NCI-H82 treated with DMSO at 0.1 percent for 48 hours (cell line): ENCODE measurements at regions not wholly inside any gene's neighbourhood (a gene's known extent, or its start where the extent isn't known, plus 50 kb on each side); places are given as distances from the start of the nearest gene placed in this dataset.

Experiments used
- DNase-seq: peaks from one replicate; lab custom pipeline; 2025; ENCODE audit not compliant: unreplicated experiment; lab: John Stamatoyannopoulos, UW

DNA sequence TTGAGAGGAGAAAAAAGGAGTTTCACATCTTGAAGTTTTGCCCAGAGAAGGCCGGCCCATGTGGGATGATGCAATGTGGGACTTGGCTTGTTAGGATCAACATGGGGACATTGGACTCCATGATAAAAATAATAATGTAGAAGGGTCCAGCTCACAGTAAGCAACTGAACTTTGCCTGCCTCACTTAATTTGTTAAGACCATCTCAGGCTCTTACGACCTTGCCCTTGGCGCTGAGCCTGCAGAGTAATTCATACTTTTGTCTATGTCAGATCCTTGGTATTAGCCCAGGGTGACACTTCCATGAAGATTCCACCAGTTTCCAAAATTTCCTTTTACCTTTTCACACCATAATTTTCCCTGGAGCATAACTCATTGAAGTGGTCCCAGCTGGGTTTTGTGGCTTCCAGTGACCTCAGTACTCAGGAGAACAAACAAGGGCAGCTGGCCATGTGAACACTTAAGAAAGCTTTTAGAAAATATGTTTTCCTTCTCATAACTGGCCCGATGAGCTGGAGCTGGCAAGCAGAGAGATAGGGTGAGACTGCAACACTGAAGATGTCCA lies 315.4 kb upstream of the RASGRP1 start:
- no peak for DNase-seq

DNA sequence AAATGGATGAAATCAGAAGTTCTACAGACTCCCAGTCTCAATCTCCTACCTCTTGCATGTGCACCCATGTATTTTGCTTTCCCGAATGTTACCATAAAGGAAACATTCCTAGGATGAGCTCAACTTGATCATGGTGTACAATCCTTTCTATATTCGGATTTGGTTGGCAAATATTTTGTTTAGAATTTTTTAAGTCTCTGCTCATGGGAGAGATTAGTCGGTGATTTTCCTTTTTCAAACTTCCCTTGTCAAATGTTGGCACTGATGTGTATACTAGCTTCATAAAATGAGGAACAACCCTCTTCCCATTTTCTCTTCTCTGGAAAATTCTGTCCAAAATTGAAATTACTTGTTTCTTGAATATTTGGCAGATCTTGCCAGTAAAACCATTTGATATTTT lies 317.6 kb upstream of the RASGRP1 start:
- no peak for DNase-seq

DNA sequence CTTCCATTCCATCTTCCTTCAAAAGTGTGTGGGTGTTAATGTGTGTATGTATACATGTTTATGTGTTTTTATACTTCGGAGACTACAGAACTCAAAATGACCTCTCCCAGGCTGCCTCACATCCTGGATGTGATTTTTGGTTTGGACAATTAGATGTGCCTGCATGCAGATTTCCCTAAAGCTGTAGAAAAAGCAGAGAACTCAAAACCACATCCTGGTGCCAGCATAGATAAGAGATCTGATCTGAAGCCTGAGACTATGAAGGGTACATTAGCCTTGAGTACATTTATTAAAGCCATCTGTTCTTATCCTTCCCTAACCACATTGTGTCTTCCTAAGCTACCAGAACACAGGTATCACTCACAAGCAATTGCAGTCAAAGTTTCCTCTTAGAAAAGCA lies 319.4 kb upstream of the RASGRP1 start:
- no peak for DNase-seq

- DNase-seq: no peak
These were observed 320.4 kb upstream of the RASGRP1 start for GRCh38 chr15:38885001-38885400.

DNA sequence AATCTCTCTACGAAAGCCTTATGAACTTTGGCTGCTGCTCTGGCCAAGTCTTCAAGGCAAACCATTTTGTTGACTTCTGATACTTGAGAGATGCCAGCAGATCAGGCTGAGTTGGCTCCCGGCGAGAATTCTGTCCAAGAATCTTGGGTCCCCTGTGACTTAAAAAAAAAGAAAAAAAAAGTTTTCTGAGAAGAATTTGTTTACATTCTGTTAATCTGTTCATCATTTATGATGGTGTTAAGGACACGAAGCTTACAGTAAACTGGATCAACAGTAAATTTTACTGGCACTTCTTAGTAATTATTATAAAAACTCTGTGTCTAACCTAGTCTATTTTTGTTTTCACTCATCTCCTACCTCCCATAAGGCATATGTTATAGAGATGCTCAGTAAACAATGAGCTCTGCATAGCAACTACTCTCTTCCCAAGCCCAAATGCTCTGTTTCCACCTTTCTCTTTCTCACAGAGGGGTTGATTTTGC lies 320.9 kb upstream of the RASGRP1 start:
- no peak for DNase-seq

- DNase-seq: no peak
These were observed 321.9 kb upstream of the RASGRP1 start for GRCh38 chr15:38886315-38887163.

- DNase-seq: no peak
These were observed 324.1 kb upstream of the RASGRP1 start for GRCh38 chr15:38888701-38889221.

DNA sequence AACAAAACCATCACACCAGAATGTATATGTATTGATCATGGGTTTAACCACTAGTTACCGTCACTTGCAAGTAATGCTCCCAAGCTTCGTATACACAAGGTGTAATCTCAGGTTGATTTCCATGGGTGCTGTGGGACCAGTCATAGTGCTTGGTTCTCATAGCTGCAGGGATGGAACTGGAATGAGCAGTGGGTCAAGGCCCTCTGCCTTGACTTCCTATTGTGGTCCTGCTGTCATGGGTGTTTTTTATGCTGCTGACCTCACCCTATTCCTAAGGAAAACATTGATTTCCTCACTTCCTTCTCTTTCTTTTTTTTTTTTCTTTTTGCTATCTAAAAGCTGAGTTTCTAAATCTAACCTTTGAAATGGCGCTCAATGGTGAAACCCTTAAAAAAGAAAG lies 325.6 kb upstream of the RASGRP1 start:
- no peak for DNase-seq

DNA sequence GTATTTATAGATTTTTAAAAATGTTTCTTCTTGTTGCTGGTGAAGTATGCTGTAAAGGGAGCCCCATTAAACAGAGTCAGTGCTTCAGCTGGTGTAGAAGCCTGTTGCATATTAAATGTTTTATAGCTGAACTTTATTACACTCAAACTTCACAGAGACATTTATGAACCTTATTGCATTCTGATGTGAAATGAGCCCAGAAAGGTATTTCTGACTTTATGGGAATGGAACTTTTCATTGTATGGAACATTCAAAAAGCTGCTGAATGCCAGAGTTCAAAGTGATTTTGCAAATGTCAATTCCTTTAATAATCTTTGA lies 329.3 kb upstream of the RASGRP1 start:
- no peak for DNase-seq

- no peak for DNase-seq
These were observed 329.8 kb upstream of the RASGRP1 start for GRCh38 chr15:38894243-38894948.

GRCh38 chr15:38895326-38896255 lies 331.0 kb upstream of the RASGRP1 start:
- no peak for DNase-seq

DNA sequence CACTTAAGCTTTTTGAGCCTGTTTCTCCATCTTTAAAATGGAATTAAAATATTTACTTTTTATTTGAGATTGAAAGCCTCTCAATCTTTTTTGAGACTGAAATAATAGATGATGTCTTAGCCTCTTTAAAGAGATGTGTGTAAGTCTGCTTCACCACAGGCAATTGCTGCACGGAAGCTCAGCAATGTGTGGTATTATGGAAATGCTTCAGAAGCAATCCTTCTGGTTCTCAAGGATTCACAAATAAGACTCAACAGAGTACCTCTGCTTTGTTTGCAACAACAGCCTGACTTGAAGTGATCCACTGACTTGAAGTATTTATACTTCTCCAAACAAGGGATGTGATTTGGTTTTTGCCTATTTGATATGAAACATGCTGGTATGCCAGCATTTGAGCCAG lies 332.0 kb upstream of the RASGRP1 start:
- DNase-seq: no peak

- no peak for DNase-seq
These were observed 332.9 kb upstream of the RASGRP1 start for GRCh38 chr15:38897551-38897950.

GRCh38 chr15:38898236-38898635 lies 333.6 kb upstream of the RASGRP1 start:
- no peak for DNase-seq

GRCh38 chr15:38899300-38899699 lies 334.7 kb upstream of the RASGRP1 start:
- DNase-seq: no peak

DNA sequence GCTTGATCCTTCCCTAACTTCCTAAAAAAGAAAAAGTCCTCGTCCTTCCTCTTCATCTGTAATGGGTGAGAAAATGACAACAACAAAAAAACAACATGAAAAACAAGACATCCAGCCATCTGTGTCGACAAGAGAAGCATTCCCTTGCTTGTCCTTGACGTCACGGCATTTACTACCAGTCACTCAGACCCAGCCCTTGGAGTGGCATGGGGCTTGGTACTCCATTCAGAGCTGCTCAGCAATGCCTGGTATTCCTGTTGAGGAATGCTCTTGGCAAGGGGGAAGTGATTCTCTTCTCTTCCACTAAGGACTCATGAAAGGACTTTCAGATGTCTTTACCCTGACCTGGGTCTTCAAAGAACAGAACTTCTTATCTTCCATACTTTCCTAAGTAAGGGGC lies 339.7 kb upstream of the RASGRP1 start:
- no peak for DNase-seq

GRCh38 chr15:38905632-38906031 lies 341.0 kb upstream of the RASGRP1 start:
- DNase-seq: no peak

GRCh38 chr15:38920966-38921365 lies 356.4 kb upstream of the RASGRP1 start:
- no peak for DNase-seq

DNA sequence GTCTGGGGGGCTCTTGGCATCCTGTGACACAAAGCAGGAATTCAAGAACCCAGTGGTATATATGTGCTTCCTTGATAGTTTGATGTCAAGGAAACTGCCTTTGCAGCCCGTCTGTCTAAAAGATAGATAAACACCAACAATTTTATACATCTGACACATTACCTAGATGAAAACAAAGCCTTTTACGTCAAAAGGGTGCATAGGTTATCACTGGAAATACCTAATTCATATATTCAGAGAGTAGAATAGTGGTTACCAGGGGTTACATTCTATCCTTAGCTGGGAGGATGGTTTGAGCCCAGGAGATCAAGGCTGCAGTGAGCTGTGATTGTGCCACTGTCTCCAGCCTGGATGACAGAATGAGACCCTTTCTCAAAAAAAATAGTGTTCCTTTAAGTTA lies 356.9 kb upstream of the RASGRP1 start:
- no peak for DNase-seq

DNA sequence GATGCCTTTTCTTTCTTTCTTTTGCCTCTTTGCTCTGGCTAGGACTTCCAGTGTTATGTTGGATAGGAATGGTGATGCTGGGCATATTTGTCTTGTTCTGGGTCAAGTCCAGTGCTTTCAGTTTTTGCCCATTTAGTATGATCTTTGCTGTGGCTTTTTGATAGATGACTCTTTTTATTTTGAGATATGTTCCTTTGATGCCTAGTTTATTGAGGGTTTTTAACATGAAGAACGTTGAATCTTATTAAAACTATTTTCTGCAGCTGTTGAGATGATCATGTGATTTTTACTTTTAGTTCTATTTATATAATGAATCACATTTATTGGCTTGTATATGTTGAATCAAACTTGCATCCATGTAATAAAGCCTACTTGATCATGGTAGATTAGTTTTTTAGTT lies 363.8 kb upstream of the RASGRP1 start:
- DNase-seq: no peak
